ENCODE measurements at regions not wholly inside any gene's neighbourhood (a gene's known extent, or its start where the extent isn't known, plus 50 kb on each side); places are given as distances from the start of the nearest gene placed in this dataset.

DNA sequence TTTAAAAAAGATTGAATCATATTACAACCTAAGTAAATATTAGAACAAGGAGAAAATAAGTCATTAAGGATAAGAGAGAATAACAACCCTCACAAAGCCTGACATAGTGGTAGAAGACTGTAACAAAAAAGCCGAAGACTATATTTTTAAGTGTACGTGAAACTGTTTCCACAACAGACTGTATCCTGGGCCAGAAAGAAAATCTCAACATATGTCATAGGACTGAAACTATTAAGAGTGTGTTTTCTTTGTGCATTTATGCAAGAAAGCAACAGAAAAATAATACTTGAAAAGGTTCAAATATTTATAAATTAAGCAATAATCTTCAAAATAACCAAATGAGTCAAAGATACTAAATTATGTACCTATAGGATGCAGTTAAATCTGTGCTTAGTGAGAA, 309.8 kb downstream of the CASP12 start:
- Mint-ChIP-seq H3K4me3 (no peak overlapping the region), H3K36me3 (no peaks in the 10 kb centered on the region), H3K27me3 (ENCODE audit: low read depth in 3 of 3) (peaks cover 0 to under 1% (median 0%) of the 10 kb centered on the region in 3 donors), H3K9me3 (peaks cover 0 to 6% (median under 1%) of the 10 kb centered on the region in 7 donors), H3K4me1 (no peaks in the 10 kb centered on the region), H3K27ac (no peak overlapping the region)
- WGBS (ENCODE audit: insufficient coverage): no CpG with 5 or more reads among the region's 2 CpGs
- Histone ChIP-seq H4K20me1 (ENCODE audit: insufficient read depth, low read length) (no peaks in the 10 kb centered on the region), H3K9ac (ENCODE audit: insufficient read depth, low read length, poor library complexity, severe bottlenecking) (no peak overlapping the region), H2AFZ (ENCODE audit: insufficient read depth, low read depth, low read length, poor library complexity, severe bottlenecking) (no peak overlapping the region), H3K36me3 (replicated peaks in 1 of 2; ENCODE audit: control insufficient read depth in 1 of 2, insufficient read depth in 2 of 2, low read length in 2 of 2) (no peaks in the 10 kb centered on the region), H3K4me1 (ENCODE audit: control insufficient read depth in 1 of 2, insufficient read depth in 2 of 2, low read length in 2 of 2) (no peaks in the 10 kb centered on the region), H3K4me3 (replicated peaks in 1 of 3; ENCODE audit: low read depth in 2 of 3, low read length in 3 of 3) (no peak overlapping the region), H3K27ac (ENCODE audit: low read depth in 1 of 2, low read length in 2 of 2) (no peak overlapping the region), H3K9me3 (replicated peaks in 1 of 2; ENCODE audit: control insufficient read depth in 1 of 2, insufficient read depth in 1 of 2, low read length in 2 of 2) (no peaks in the 10 kb centered on the region), H3K27me3 (ENCODE audit: control insufficient read depth in 2 of 2, insufficient read depth in 2 of 2, low read length in 2 of 2) (no peaks in the 10 kb centered on the region), H3K79me2 (ENCODE audit: insufficient read depth, low read length) (no peaks in the 10 kb centered on the region), H3K4me2 (replicated peaks; ENCODE audit: extremely low read depth, low read length, poor library complexity, severe bottlenecking) (no peak overlapping the region)
- TF ChIP-seq, protein P1, sequence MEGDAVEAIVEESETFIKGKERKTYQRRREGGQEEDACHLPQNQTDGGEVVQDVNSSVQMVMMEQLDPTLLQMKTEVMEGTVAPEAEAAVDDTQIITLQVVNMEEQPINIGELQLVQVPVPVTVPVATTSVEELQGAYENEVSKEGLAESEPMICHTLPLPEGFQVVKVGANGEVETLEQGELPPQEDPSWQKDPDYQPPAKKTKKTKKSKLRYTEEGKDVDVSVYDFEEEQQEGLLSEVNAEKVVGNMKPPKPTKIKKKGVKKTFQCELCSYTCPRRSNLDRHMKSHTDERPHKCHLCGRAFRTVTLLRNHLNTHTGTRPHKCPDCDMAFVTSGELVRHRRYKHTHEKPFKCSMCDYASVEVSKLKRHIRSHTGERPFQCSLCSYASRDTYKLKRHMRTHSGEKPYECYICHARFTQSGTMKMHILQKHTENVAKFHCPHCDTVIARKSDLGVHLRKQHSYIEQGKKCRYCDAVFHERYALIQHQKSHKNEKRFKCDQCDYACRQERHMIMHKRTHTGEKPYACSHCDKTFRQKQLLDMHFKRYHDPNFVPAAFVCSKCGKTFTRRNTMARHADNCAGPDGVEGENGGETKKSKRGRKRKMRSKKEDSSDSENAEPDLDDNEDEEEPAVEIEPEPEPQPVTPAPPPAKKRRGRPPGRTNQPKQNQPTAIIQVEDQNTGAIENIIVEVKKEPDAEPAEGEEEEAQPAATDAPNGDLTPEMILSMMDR (IDR thresholded peaks at IDR 0.05): no peak
- intact Hi-C loops (cut with micrococcal nuclease): no loop called here
- DNase-seq: no peak

DNA sequence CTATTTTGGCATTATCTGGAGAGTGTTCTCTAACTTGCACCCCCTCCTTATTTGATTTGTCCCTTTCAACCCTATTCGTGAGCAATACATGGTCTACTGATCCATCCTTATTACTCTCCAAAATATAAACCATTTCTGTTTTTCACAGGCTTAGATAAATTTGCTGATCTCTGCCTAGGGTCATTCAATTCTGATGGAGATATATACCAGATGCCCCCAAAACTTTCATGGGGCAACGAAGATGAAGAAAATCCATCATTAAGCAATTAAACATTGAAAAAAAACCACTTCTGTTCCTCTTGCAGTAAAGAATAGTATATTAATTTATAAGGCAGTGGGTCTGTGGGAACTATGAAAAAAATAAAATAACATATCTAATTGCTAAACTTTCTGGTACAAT, 313.4 kb downstream of the CASP12 start:
- DNase-seq: no peak
- H3K9me3 Mint-ChIP-seq: peaks cover 0 to 6% (median 2%) of the 10 kb centered on the region in 7 donors
- H3K4me3 Mint-ChIP-seq: no peak overlapping the region
- H3K27ac Mint-ChIP-seq: no peak overlapping the region
- no peaks in the 10 kb centered on the region for H3K36me3 Mint-ChIP-seq
- H3K27me3 Mint-ChIP-seq (ENCODE audit: low read depth in 3 of 3): peaks cover 0 to 5% (median 2%) of the 10 kb centered on the region in 3 donors
- Histone ChIP-seq H3K79me2 (ENCODE audit: insufficient read depth, low read length) (no peaks in the 10 kb centered on the region), H3K9ac (ENCODE audit: insufficient read depth, low read length, poor library complexity, severe bottlenecking) (no peak overlapping the region), H2AFZ (ENCODE audit: insufficient read depth, low read depth, low read length, poor library complexity, severe bottlenecking) (no peak overlapping the region), H3K27ac (ENCODE audit: low read depth in 1 of 2, low read length in 2 of 2) (no peak overlapping the region), H3K4me2 (replicated peaks; ENCODE audit: extremely low read depth, low read length, poor library complexity, severe bottlenecking) (no peak overlapping the region), H4K20me1 (ENCODE audit: insufficient read depth, low read length) (no peaks in the 10 kb centered on the region), H3K27me3 (ENCODE audit: control insufficient read depth in 2 of 2, insufficient read depth in 2 of 2, low read length in 2 of 2) (no peaks in the 10 kb centered on the region), H3K4me3 (replicated peaks in 1 of 3; ENCODE audit: low read depth in 2 of 3, low read length in 3 of 3) (no peak overlapping the region), H3K4me1 (ENCODE audit: control insufficient read depth in 1 of 2, insufficient read depth in 2 of 2, low read length in 2 of 2) (no peaks in the 10 kb centered on the region), H3K36me3 (replicated peaks in 1 of 2; ENCODE audit: control insufficient read depth in 1 of 2, insufficient read depth in 2 of 2, low read length in 2 of 2) (no peaks in the 10 kb centered on the region), H3K9me3 (replicated peaks in 1 of 2; ENCODE audit: control insufficient read depth in 1 of 2, insufficient read depth in 1 of 2, low read length in 2 of 2) (no peaks in the 10 kb centered on the region)
- intact Hi-C loops (cut with micrococcal nuclease): no loop called here
- H3K4me1 Mint-ChIP-seq: no peaks in the 10 kb centered on the region
- TF ChIP-seq, protein P1 (IDR thresholded peaks at IDR 0.05): no peak
- WGBS (ENCODE audit: insufficient coverage): no CpG with 5 or more reads among the region's 2 CpGs

Data from CD14-positive monocyte (primary cell).